HCEC 1CT (cell line): ENCODE measurements at regions not wholly inside any gene's neighbourhood (a gene's known extent, or its start where the extent isn't known, plus 50 kb on each side); places are given as distances from the start of the nearest gene placed in this dataset.
A peak's percentile ranks its signal among the peaks of the same experiment; 100 is the strongest.

Experiments
- DNase-seq: peaks from one replicate; pipeline ENCODE4 v3.0.0-alpha.2; 2017

- DNase-seq = peak; percentile 72
Observed at GRCh38 chr5:138664276-138664943, 88.8 kb upstream of the CTNNA1 start.

- DNase-seq = no peak
Observed at GRCh38 chr5:138663561-138663960, 88.4 kb upstream of the HSPA9 start.

- DNase-seq = no peak
Observed at GRCh38 chr5:138663009-138663408, 87.8 kb upstream of the HSPA9 start.

- DNase-seq = no peak
Observed at GRCh38 chr5:138662599-138662998, 87.4 kb upstream of the HSPA9 start.

- DNase-seq = no peak
Observed at GRCh38 chr5:138661991-138662434, 86.8 kb upstream of the HSPA9 start.

GRCh38 chr5:138661291-138661960 lies 86.2 kb upstream of the HSPA9 start:
- no peak for DNase-seq

GRCh38 chr5:138660051-138660572 lies 84.9 kb upstream of the HSPA9 start:
- no peak for DNase-seq

- no peak for DNase-seq
Observed at GRCh38 chr5:138659561-138659960, 84.4 kb upstream of the HSPA9 start.

GRCh38 chr5:138659121-138659520 lies 83.9 kb upstream of the HSPA9 start:
- DNase-seq = no peak

- DNase-seq = no peak
Observed at GRCh38 chr5:138658676-138659075, 83.5 kb upstream of the HSPA9 start.

- no peak for DNase-seq
Observed at GRCh38 chr5:138657360-138657759, 82.2 kb upstream of the HSPA9 start.

- DNase-seq = no peak
Observed at GRCh38 chr5:138656916-138657315, 81.7 kb upstream of the HSPA9 start.

- no peak for DNase-seq
Observed at GRCh38 chr5:138655530-138656190, 80.5 kb upstream of the HSPA9 start.

GRCh38 chr5:138654281-138654867 lies 79.2 kb upstream of the HSPA9 start:
- DNase-seq = peak; percentile 42

GRCh38 chr5:138653502-138653901 lies 78.3 kb upstream of the HSPA9 start:
- peak; percentile 51 for DNase-seq

- DNase-seq = no peak
Observed at GRCh38 chr5:138651767-138652117, 76.5 kb upstream of the HSPA9 start.

GRCh38 chr5:138651058-138651766 lies 76.0 kb upstream of the HSPA9 start:
- DNase-seq = no peak

- DNase-seq = no peak
Observed at GRCh38 chr5:138650196-138650595, 75.0 kb upstream of the HSPA9 start.

GRCh38 chr5:138649775-138650174 lies 74.6 kb upstream of the HSPA9 start:
- DNase-seq = no peak

- DNase-seq = no peak
Observed at GRCh38 chr5:138649316-138649720, 74.1 kb upstream of the HSPA9 start.

GRCh38 chr5:138648841-138649240 lies 73.6 kb upstream of the HSPA9 start:
- no peak for DNase-seq

- no peak for DNase-seq
Observed at GRCh38 chr5:138647794-138648410, 72.7 kb upstream of the HSPA9 start.
